HepG2 (cell line): ENCODE measurements at regions not wholly inside any gene's neighbourhood (a gene's known extent, or its start where the extent isn't known, plus 50 kb on each side); places are given as distances from the start of the nearest gene placed in this dataset.

Source experiments
- ATAC-seq: fragments of 200-7000 bp; cut with Tn5 transposase; 3 replicates; pipeline ENCODE4 v1.9.1; 2020; ENCODE audit warnings: mild to moderate bottlenecking, moderate library complexity
- BruUV-seq: library from RNA; stranded (reverse); fragments of 400-500 nt; replicated peaks from 2 replicates; lab custom pipeline; 2021; lab: Mats Ljungman, UMichigan
- CTCF ChIA-PET: fragments of 300-600 bp; formaldehyde crosslinking; extraction: SDS; loops from one replicate; lab custom pipeline; 2021; ENCODE audit warnings: low total read pairs, inconsistent platforms, low intra/inter-chr PET ratio; lab: Yijun Ruan, JAX
- POLR2A ChIA-PET: fragments of 350-600 bp; sonication (Branson Sonifier 250); formaldehyde crosslinking; loops from one replicate; lab custom pipeline; 2020; ENCODE audit warnings: antibody characterized with exemption, inconsistent platforms; lab: Yijun Ruan, JAX
- DNase-seq: peaks from one replicate; pipeline ENCODE4 v3.0.0-alpha.2; 2015; ENCODE audit warnings: low spot score
- FAIRE-seq: peaks from 3 replicates; lab custom pipeline; 2011; peaks lifted over from hg19 to GRCh38; lab: Jason Lieb, UNC
- H2AFZ ChIP-seq: one replicate; pipeline ENCODE4 v1.6.1; 2011; ENCODE audit warnings: low read length, inconsistent platforms
- H3K27ac ChIP-seq: fragments of 300-600 bp; 3 replicates; pipeline ENCODE4 v1.8.0; 2011; ENCODE audit warnings: mixed run types, mild to moderate bottlenecking, mixed read lengths, low read length, inconsistent platforms; ENCODE audit not compliant: insufficient read depth; ENCODE audit errors: extremely low read length
- H3K27me3 ChIP-seq, 2 experiments: fragments of 200-600 bp in 1 of 2; 2 replicates in 1 of 2; 3 replicates in 1 of 2; pipeline versions ENCODE4 v1.6.0 to v1.8.0; 2011; ENCODE audit warnings: low read length in 2 of 2, mild to moderate bottlenecking in 2 of 2, moderate library complexity in 2 of 2, inconsistent platforms in 1 of 2; ENCODE audit not compliant: insufficient read depth in 2 of 2, control insufficient read depth in 1 of 2
- H3K36me3 ChIP-seq, 2 experiments: fragments of 200-600 bp in 1 of 2; replicated peaks in 1 of 2; 2 replicates in 1 of 2; 3 replicates in 1 of 2; pipeline versions ENCODE4 v1.5.1 to v1.8.0; 2011; ENCODE audit warnings: low read length in 2 of 2, inconsistent platforms in 1 of 2; ENCODE audit not compliant: insufficient read depth in 2 of 2, control insufficient read depth in 1 of 2
- H3K4me1 ChIP-seq: 2 replicates; pipeline ENCODE4 v1.5.1; 2012; ENCODE audit warnings: low read length, inconsistent platforms; ENCODE audit not compliant: insufficient read depth
- H3K4me2 ChIP-seq: 2 replicates; pipeline ENCODE4 v1.6.0; 2011; ENCODE audit warnings: low read depth, low read length, inconsistent platforms
- H3K4me3 ChIP-seq, 3 experiments: fragments of 200-600 bp in 1 of 3; sonication (generic), shearing (Covaris generic) in 1 of 3; replicated peaks in 1 of 3; 2 replicates each; pipeline ENCODE4 v1.5.1; 2011 to 2016; ENCODE audit warnings: low read length in 3 of 3, inconsistent platforms in 2 of 3, low read depth in 2 of 3, mild to moderate bottlenecking in 2 of 3, control low read depth in 1 of 3, mixed read lengths in 1 of 3; ENCODE audit not compliant: insufficient read depth in 1 of 3
- H3K79me2 ChIP-seq: one replicate; pipeline ENCODE4 v1.6.1; 2011; ENCODE audit warnings: low read length, inconsistent platforms; ENCODE audit not compliant: insufficient read depth
- H3K9ac ChIP-seq: 2 replicates; pipeline ENCODE4 v1.6.0; 2011; ENCODE audit warnings: mild to moderate bottlenecking, low read depth, low read length, inconsistent platforms; ENCODE audit not compliant: insufficient read depth
- H3K9me3 ChIP-seq: 2 replicates; pipeline ENCODE4 v1.5.1; 2012; ENCODE audit warnings: mild to moderate bottlenecking, low read length
- H4K20me1 ChIP-seq: 2 replicates; pipeline ENCODE4 v1.6.0; 2011; ENCODE audit warnings: inconsistent platforms, mild to moderate bottlenecking, low read length, moderate library complexity; ENCODE audit not compliant: insufficient read depth
- FOXA3 ChIP-seq: IDR thresholded peaks from 2 replicates; pipeline ENCODE4 v1.6.1; 2016; ENCODE audit warnings: missing genetic modification reagents, missing compliant biosample characterization
- FOXP1 ChIP-seq, 2 experiments: fragments of 450-650 bp in 1 of 2; IDR thresholded peaks; 2 replicates each; pipeline ENCODE4 v1.6.1; 2017 to 2018; ENCODE audit warnings: antibody characterized with exemption in 1 of 2
- HBP1 ChIP-seq: IDR thresholded peaks from 2 replicates; pipeline ENCODE4 v1.6.1; 2016; ENCODE audit warnings: low read depth, control low read depth
- HMG20B ChIP-seq: conservative IDR thresholded peaks from 2 replicates; pipeline ENCODE4 v1.6.1; 2016; ENCODE audit warnings: missing genetic modification reagents, missing compliant biosample characterization
- HOXA9 ChIP-seq: sonication (generic); formaldehyde crosslinking; IDR thresholded peaks from 2 replicates; pipeline ENCODE4 v1.8.1; 2022; ENCODE audit warnings: missing genetic modification reagents, mild to moderate bottlenecking, moderate library complexity, borderline replicate concordance
- NFKB2 ChIP-seq: sonication (generic); formaldehyde crosslinking; IDR thresholded peaks from 2 replicates; pipeline ENCODE4 v1.4.0; 2020; ENCODE audit warnings: missing genetic modification reagents, borderline replicate concordance
- SMARCC2 ChIP-seq: fragments of 450-650 bp; IDR thresholded peaks from 2 replicates; pipeline ENCODE4 v1.6.1; 2017; ENCODE audit warnings: antibody characterized with exemption, mild to moderate bottlenecking
- SRF ChIP-seq: IDR thresholded peaks from 2 replicates; pipeline ENCODE4 v1.6.1; 2011; ENCODE audit warnings: mild to moderate bottlenecking, low read depth, low read length, moderate library complexity
- ZBTB21 ChIP-seq: sonication (generic); formaldehyde crosslinking; IDR thresholded peaks from 2 replicates; pipeline ENCODE4 v1.4.0; 2020; ENCODE audit warnings: missing genetic modification reagents
- ZNF138 ChIP-seq: sonication (generic); formaldehyde crosslinking; IDR thresholded peaks from 2 replicates; pipeline ENCODE4 v1.5.0; 2020; ENCODE audit warnings: mild to moderate bottlenecking, low read depth, missing genetic modification reagents
- ZNF256 ChIP-seq: sonication (generic); formaldehyde crosslinking; conservative IDR thresholded peaks from 2 replicates; pipeline ENCODE4 v1.4.0; 2020; ENCODE audit warnings: missing genetic modification reagents
- ZNF496 ChIP-seq: sonication (generic); formaldehyde crosslinking; IDR thresholded peaks from 2 replicates; pipeline ENCODE4 v1.8.1; 2023; ENCODE audit warnings: mild to moderate bottlenecking, moderate library complexity, missing genetic modification reagents; ENCODE audit not compliant: insufficient replicate concordance
- ZNF564 ChIP-seq: sonication (generic); formaldehyde crosslinking; IDR thresholded peaks from 2 replicates; pipeline ENCODE4 v1.8.1; 2023; ENCODE audit warnings: mild to moderate bottlenecking, missing genetic modification reagents
- WGBS: methylation state at CpG from one replicate; pipeline ENCODE4 v1.1.6; 2017; ENCODE audit warnings: low lambda C conversion rate; 5-methylcytosine and 5-hydroxymethylcytosine counted together
- in situ Hi-C: cut with HindIII; loops from 2 replicates; pipeline ENCODE4 v1.10.0; 2017; ENCODE audit warnings: low pct_unique_long_range_greater_than_20kb; ENCODE audit not compliant: extremely low pct_ligation_motif_present
- intact Hi-C: fragments of 100-400 bp; cut with micrococcal nuclease; formaldehyde crosslinking; loops from one replicate; pipeline ENCODE4 v1.10.0; 2022; ENCODE audit not compliant: unreplicated experiment

- TF ChIP-seq FOXA3 (CRISPR knock-in tag) = no peak
- TF ChIP-seq, all 625 proteins: peak for 0
Observed at GRCh38 chr3:130841357-130841756, 52.5 kb upstream of the ATP2C1 start (continued).

GRCh38 chr3:130843441-130843840 lies 50.4 kb upstream of the ATP2C1 start:
- Histone ChIP-seq H3K9me3 (no peaks in the 10 kb centered on the region), H3K79me2 (no peaks in the 10 kb centered on the region), H3K4me1 (no peaks in the 10 kb centered on the region), H3K4me3 (no peak overlapping the region), H4K20me1 (no peaks in the 10 kb centered on the region), H3K27ac (no peak overlapping the region), H3K36me3 (no peaks in the 10 kb centered on the region), H3K9ac (no peak overlapping the region), H2AFZ (no peak overlapping the region), H3K4me2 (no peak overlapping the region), H3K27me3 (no peaks in the 10 kb centered on the region; a peak in 1 of 5 replicates)
- WGBS = 0% methylated on average over 1 of the region's 1 CpG
- no TSS peak for BruUV-seq
- FAIRE-seq (no peak), DNase-seq (no peak), ATAC-seq (no peak)
- CTCF ChIA-PET = no interaction called here
- POLR2A ChIA-PET = no interaction called here
- intact Hi-C loops (no loop called here), in situ Hi-C loops (no loop called here)
- TF ChIP-seq SRF (no peak), ZNF138 (no peak), ZNF496 (CRISPR knock-in tag) (no peak), HMG20B (CRISPR knock-in tag) (no peak), FOXP1 (IDR thresholded peaks at IDR 0.05) (no peak), FOXP1 (CRISPR knock-in tag; IDR thresholded peaks at IDR 0.05) (no peak), ZNF564 (CRISPR knock-in tag) (no peak), ZNF256 (CRISPR knock-in tag) (no peak), SMARCC2 (no peak), NFKB2 (CRISPR knock-in tag) (no peak), ZBTB21 (no peak), HOXA9 (no peak), HBP1 (CRISPR knock-in tag) (no peak)
